Immature natural killer cell (primary cell): ENCODE measurements at regions not wholly inside any gene's neighbourhood (a gene's known extent, or its start where the extent isn't known, plus 50 kb on each side); places are given as distances from the start of the nearest gene placed in this dataset.

Experiments
- DNase-seq, 3 donors: peaks; one replicate each; pipeline ENCODE4 v3.0.0; 2022; ENCODE audit warnings: mixed read lengths in 1 of 3
- H3K27ac Mint-ChIP-seq, 6 donors: one replicate each; pipeline ENCODE4 v1.8.0; 2020; ENCODE audit warnings: mixed read lengths in 6 of 6, mild to moderate bottlenecking in 5 of 6, inconsistent platforms in 4 of 6, moderate library complexity in 3 of 6
- H3K27me3 Mint-ChIP-seq, 3 donors: one replicate each; pipeline ENCODE4 v1.8.0; 2020 to 2021; ENCODE audit warnings: low read depth in 3 of 3, mild to moderate bottlenecking in 3 of 3, mixed read lengths in 3 of 3, moderate library complexity in 3 of 3, inconsistent platforms in 1 of 3
- H3K36me3 Mint-ChIP-seq, 3 donors: one replicate each; pipeline ENCODE4 v1.8.0; 2020; ENCODE audit warnings: mixed read lengths in 3 of 3, inconsistent platforms in 2 of 3, mild to moderate bottlenecking in 2 of 3
- H3K4me1 Mint-ChIP-seq, 2 donors: one replicate each; pipeline ENCODE4 v1.8.0; 2020; ENCODE audit warnings: inconsistent platforms in 2 of 2, mild to moderate bottlenecking in 2 of 2, mixed read lengths in 2 of 2, moderate library complexity in 1 of 2
- H3K4me3 Mint-ChIP-seq, 5 donors: one replicate each; pipeline ENCODE4 v1.8.0; 2020; ENCODE audit warnings: mild to moderate bottlenecking in 5 of 5, mixed read lengths in 5 of 5, inconsistent platforms in 3 of 5, moderate library complexity in 3 of 5
- H3K9me3 Mint-ChIP-seq, 6 donors: one replicate each; pipeline ENCODE4 v1.8.0; 2020; ENCODE audit warnings: mild to moderate bottlenecking in 6 of 6, mixed read lengths in 6 of 6, inconsistent platforms in 4 of 6, moderate library complexity in 3 of 6

- Mint-ChIP-seq H3K4me1 (no peaks in the 10 kb centered on the region), H3K4me3 (no peak overlapping the region), H3K9me3 (peaks cover 0 to 2% (median 0%) of the 10 kb centered on the region in 6 donors), H3K27me3 (peaks cover 2 to 15% (median 6%) of the 10 kb centered on the region in 3 donors), H3K27ac (peak overlapping the region in 1 of 6 donors; percentile 33), H3K36me3 (no peaks in the 10 kb centered on the region)
- no peak for DNase-seq
Observed at GRCh38 chr10:30114881-30115625, 55.7 kb upstream of the JCAD start.

DNA sequence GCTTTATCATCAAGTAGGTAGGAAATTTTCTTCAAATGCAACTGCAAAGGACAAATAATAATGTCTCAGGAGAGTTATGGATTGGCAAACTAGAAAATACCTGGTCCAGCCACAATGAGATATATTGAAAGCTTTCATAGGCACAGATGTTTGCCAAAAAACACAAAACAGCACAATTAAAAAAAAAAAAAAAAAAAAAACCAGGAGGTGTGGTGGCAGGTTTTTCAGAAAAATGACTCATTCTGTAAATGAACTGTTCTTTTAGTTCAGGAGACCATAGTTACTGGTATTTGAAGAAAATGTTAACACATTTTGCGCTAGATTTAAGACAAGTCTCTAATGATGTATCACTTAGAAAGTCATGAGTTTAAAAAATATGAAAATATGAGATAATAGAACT lies 55.0 kb upstream of the JCAD start:
- Mint-ChIP-seq H3K4me1 (no peaks in the 10 kb centered on the region), H3K4me3 (no peak overlapping the region), H3K27me3 (peaks cover 2 to 14% (median 6%) of the 10 kb centered on the region in 3 donors), H3K36me3 (no peaks in the 10 kb centered on the region), H3K27ac (no peak overlapping the region), H3K9me3 (peaks cover 0 to 2% (median 0%) of the 10 kb centered on the region in 6 donors)
- DNase-seq = no peak

- Mint-ChIP-seq H3K27me3 (peaks cover 2 to 11% (median 7%) of the 10 kb centered on the region in 3 donors), H3K36me3 (no peaks in the 10 kb centered on the region), H3K4me1 (no peaks in the 10 kb centered on the region), H3K4me3 (no peak overlapping the region), H3K27ac (no peak overlapping the region), H3K9me3 (no peaks in the 10 kb centered on the region)
- DNase-seq = no peak
Observed at GRCh38 chr10:30111340-30112022, 52.1 kb upstream of the JCAD start.
